Head of caudate nucleus (tissue), 42 donors: ENCODE measurements at regions not wholly inside any gene's neighbourhood (a gene's known extent, or its start where the extent isn't known, plus 50 kb on each side); places are given as distances from the start of the nearest gene placed in this dataset.

Experiments used
- DNase-seq, 42 donors: peaks; one replicate each; pipeline versions ENCODE4 v3.0.0 to v3.0.0-alpha.2; 2020 to 2021; ENCODE audit warnings: mixed read lengths in 7 of 42
- intact Hi-C: fragments of 100-400 bp; cut with DNase I; formaldehyde crosslinking; loops from one replicate; pipeline ENCODE4 v1.15.0; 2022

- intact Hi-C loops = no loop called here
- DNase-seq = no peak
Measured at GRCh38 chr6:8231956-8232355, 129.6 kb upstream of the EEF1E1 start.

- no peak for DNase-seq
- intact Hi-C loops = no loop called here
Measured at GRCh38 chr6:8229915-8230756, 127.8 kb upstream of the EEF1E1 start.

GRCh38 chr6:8225113-8225512 lies 122.8 kb upstream of the EEF1E1 start:
- DNase-seq = peak in 1 of 42 donors; percentile 9
- intact Hi-C loops = no loop called here

GRCh38 chr6:8223678-8224077 lies 121.3 kb upstream of the EEF1E1 start:
- intact Hi-C loops = no loop called here
- no peak for DNase-seq

- peak in 33 of 42 donors; percentile 8 to 84 (median 49) for DNase-seq
- intact Hi-C loops = loop anchor here (2.0 kb wide), 1 partner anchor 85 kb away; no protein-coding TSS in a partner anchor
Measured at GRCh38 chr6:8219352-8219943, 117.1 kb upstream of the EEF1E1 start.

- intact Hi-C loops = loop anchor here (2.0 kb wide), 1 partner anchor 84 kb away; no protein-coding TSS in a partner anchor
- DNase-seq = no peak
Measured at GRCh38 chr6:8218861-8219260, 116.5 kb upstream of the EEF1E1 start.

- DNase-seq = no peak
- intact Hi-C loops = no loop called here
Measured at GRCh38 chr6:8215631-8216030, 113.3 kb upstream of the EEF1E1 start.

- no peak for DNase-seq
- intact Hi-C loops = no loop called here
Measured at GRCh38 chr6:8213995-8214394, 111.6 kb upstream of the EEF1E1 start.

GRCh38 chr6:8212720-8213434 lies 110.5 kb upstream of the EEF1E1 start:
- DNase-seq = no peak
- intact Hi-C loops = no loop called here

- intact Hi-C loops = no loop called here
- DNase-seq = no peak
Measured at GRCh38 chr6:8207869-8208191, 105.5 kb upstream of the EEF1E1 start.

GRCh38 chr6:8207191-8207868 lies 105.0 kb upstream of the EEF1E1 start:
- DNase-seq = no peak
- intact Hi-C loops = no loop called here

GRCh38 chr6:8203337-8203736 lies 101.0 kb upstream of the EEF1E1 start:
- intact Hi-C loops = no loop called here
- DNase-seq = no peak

GRCh38 chr6:8201679-8202078 lies 99.3 kb upstream of the EEF1E1 start:
- intact Hi-C loops = no loop called here

GRCh38 chr6:8200255-8200654 lies 97.9 kb upstream of the EEF1E1 start:
- DNase-seq = no peak
- intact Hi-C loops = no loop called here

More at GRCh38 chr6:8201679-8202078, 99.3 kb upstream of the EEF1E1 start:
- no peak for DNase-seq

- intact Hi-C loops = no loop called here
- no peak for DNase-seq
Measured at GRCh38 chr6:8195714-8196102, 93.4 kb upstream of the EEF1E1 start.

- DNase-seq = no peak
- intact Hi-C loops = no loop called here
Measured at GRCh38 chr6:8195040-8195713, 92.8 kb upstream of the EEF1E1 start.

GRCh38 chr6:8194490-8194889 lies 92.1 kb upstream of the EEF1E1 start:
- intact Hi-C loops = no loop called here
- no peak for DNase-seq

GRCh38 chr6:8193541-8193940 lies 91.2 kb upstream of the EEF1E1 start:
- no peak for DNase-seq
- intact Hi-C loops = no loop called here

- intact Hi-C loops = no loop called here
- DNase-seq = no peak
Measured at GRCh38 chr6:8192597-8192996, 90.2 kb upstream of the EEF1E1 start.
